ENCODE measurements at regions not wholly inside any gene's neighbourhood (a gene's known extent, or its start where the extent isn't known, plus 50 kb on each side); places are given as distances from the start of the nearest gene placed in this dataset.

- no peak overlapping the region for H3K27ac ChIP-seq
- no peaks in the 10 kb centered on the region for H3K9me3 ChIP-seq
- H3K4me3 ChIP-seq = no peak overlapping the region
- no peaks in the 10 kb centered on the region for H3K36me3 ChIP-seq
- peaks cover 6% of the 10 kb centered on the region for H3K27me3 ChIP-seq
- no peak for TF ChIP-seq CTCF (IDR thresholded peaks at IDR 0.05)
- TF ChIP-seq POLR2AphosphoS5 (IDR thresholded peaks at IDR 0.05) = no peak
- TF ChIP-seq POLR2A (IDR thresholded peaks at IDR 0.05) = no peak
- TF ChIP-seq EP300 (IDR thresholded peaks at IDR 0.05) = no peak
- 83% methylated on average over 5 of the region's 5 CpGs for WGBS
- no peaks in the 10 kb centered on the region for H3K4me1 ChIP-seq
- no peak for DNase-seq (ENCODE audit: low spot score in 2 of 2)
Observed at GRCh38 chr7:96770758-96771157, 61.1 kb upstream of the SEM1 start.

DNA sequence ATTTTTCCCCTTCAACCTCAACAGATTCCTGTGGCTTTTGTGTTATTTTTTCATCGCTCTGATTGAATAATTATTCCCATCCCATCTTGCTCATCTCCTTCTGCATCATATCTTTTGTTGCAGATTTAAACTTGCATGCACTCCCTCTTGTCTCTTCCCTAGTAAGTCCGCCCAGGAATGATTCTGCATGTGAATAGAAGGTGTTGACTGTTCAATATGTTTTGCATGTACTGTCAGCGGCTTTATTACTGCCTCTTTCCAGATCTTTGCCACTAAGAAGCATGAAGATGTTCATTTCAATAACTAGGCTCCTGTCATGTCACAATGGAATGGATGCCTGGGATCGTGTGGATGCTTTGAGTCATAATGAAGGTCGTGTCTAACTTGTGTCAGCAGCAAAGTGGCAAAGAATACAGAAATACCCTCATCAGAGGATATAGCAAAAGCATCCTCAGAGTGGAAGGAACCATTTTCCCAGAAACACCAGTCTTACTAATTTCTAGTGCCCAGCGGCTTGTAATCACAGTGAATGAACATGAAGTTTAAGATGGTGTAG lies 62.6 kb upstream of the SEM1 start:
- 69% methylated on average over 6 of the region's 6 CpGs for WGBS
- no peak for TF ChIP-seq POLR2AphosphoS5 (IDR thresholded peaks at IDR 0.05)
- no peak for TF ChIP-seq POLR2A (IDR thresholded peaks at IDR 0.05)
- no peak for TF ChIP-seq CTCF (IDR thresholded peaks at IDR 0.05)
- TF ChIP-seq EP300 (IDR thresholded peaks at IDR 0.05) = no peak
- no peak overlapping the region for H3K27ac ChIP-seq
- H3K4me1 ChIP-seq = no peaks in the 10 kb centered on the region
- H3K36me3 ChIP-seq = no peaks in the 10 kb centered on the region
- no peak overlapping the region for H3K4me3 ChIP-seq
- no peaks in the 10 kb centered on the region for H3K9me3 ChIP-seq
- DNase-seq (ENCODE audit: low spot score in 2 of 2) = no peak
- H3K27me3 ChIP-seq = peaks cover 6% of the 10 kb centered on the region

DNA sequence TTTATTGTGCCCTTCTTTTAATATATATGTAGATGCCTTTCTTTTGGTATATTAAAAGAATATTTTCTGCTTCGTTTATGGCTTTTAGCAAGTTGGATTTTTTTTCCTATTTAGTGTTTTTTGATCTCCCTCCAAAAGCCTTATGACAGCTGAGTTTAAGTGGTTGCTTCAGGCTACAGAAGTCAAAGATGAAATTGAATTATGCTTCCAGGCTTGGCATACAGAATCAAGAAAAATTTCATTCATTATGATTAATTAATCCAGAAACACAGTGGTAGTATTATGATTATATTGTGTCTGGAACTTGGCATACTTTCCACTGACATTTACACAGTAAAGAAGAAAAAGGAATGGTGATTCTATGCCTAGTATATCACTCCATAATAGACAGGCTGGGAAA lies 63.8 kb upstream of the SEM1 start:
- H3K9me3 ChIP-seq = no peaks in the 10 kb centered on the region
- DNase-seq (ENCODE audit: low spot score in 2 of 2) = no peak
- no peak overlapping the region for H3K27ac ChIP-seq
- H3K27me3 ChIP-seq = peaks cover 6% of the 10 kb centered on the region
- H3K4me3 ChIP-seq = no peak overlapping the region
- H3K36me3 ChIP-seq = no peaks in the 10 kb centered on the region
- 14% methylated on average over 1 of the region's 1 CpG for WGBS
- TF ChIP-seq EP300 (IDR thresholded peaks at IDR 0.05) = no peak
- TF ChIP-seq CTCF (IDR thresholded peaks at IDR 0.05) = no peak
- no peak for TF ChIP-seq POLR2A (IDR thresholded peaks at IDR 0.05)
- H3K4me1 ChIP-seq = no peaks in the 10 kb centered on the region

DNA sequence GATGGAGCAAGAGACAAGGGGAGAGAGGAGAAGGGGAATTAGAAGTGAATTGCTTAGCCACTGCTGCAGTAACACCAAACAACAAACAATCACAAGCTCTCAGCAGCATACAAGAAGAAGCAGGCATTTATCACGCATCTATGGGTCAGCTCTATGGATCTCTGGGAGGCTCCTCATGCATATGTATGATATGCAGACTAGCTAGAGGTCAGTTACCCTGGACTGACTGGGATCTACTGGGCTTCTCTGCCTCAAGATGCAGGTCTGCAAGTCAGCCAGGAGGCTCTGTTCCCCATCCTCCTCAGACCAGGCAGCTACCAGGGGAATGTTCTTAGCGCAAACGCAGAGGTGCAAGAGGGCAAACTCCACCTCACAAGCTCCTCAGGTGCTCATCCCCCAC lies 64.7 kb upstream of the SEM1 start:
- 82% methylated on average over 3 of the region's 3 CpGs for WGBS
- no peak for TF ChIP-seq POLR2AphosphoS5 (IDR thresholded peaks at IDR 0.05)
- no peak for TF ChIP-seq POLR2A (IDR thresholded peaks at IDR 0.05)
- TF ChIP-seq EP300 (IDR thresholded peaks at IDR 0.05) = no peak
- TF ChIP-seq CTCF (IDR thresholded peaks at IDR 0.05) = no peak
- Histone ChIP-seq H3K4me1 (no peaks in the 10 kb centered on the region), H3K4me3 (no peak overlapping the region), H3K27me3 (peaks cover 6% of the 10 kb centered on the region), H3K9me3 (no peaks in the 10 kb centered on the region), H3K36me3 (no peaks in the 10 kb centered on the region), H3K27ac (no peak overlapping the region)
- DNase-seq (ENCODE audit: low spot score in 2 of 2) = no peak

DNA sequence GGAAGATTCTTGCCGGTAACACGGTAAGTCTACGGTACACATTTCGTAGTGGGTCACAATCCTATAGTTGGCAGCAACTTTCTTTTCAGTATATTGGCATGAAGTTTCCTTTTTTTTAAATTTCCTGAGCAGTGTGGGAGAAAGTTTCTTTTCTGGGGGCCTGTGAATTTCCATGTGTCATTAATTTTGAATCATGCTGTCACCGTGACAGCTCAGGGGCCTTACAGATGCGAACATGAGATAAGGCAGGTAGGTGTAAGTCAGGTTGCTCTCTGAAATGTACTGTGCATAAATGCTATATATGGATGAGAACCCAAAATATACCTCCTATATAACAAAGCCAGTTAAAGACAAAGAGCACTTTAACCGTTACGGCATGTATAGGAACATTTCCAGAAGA lies 65.4 kb upstream of the SEM1 start:
- 81% methylated on average over 8 of the region's 8 CpGs for WGBS
- Histone ChIP-seq H3K4me1 (no peaks in the 10 kb centered on the region), H3K27me3 (peaks cover 6% of the 10 kb centered on the region), H3K9me3 (no peaks in the 10 kb centered on the region), H3K36me3 (no peaks in the 10 kb centered on the region), H3K4me3 (no peak overlapping the region), H3K27ac (no peak overlapping the region)
- DNase-seq (ENCODE audit: low spot score in 2 of 2) = no peak
- TF ChIP-seq POLR2AphosphoS5 (IDR thresholded peaks at IDR 0.05) (no peak), EP300 (IDR thresholded peaks at IDR 0.05) (no peak), POLR2A (IDR thresholded peaks at IDR 0.05) (no peak), CTCF (IDR thresholded peaks at IDR 0.05) (no peak)

All from suprapubic skin (tissue), 4 donors.